ENCODE measurements at regions not wholly inside any gene's neighbourhood (a gene's known extent, or its start where the extent isn't known, plus 50 kb on each side); places are given as distances from the start of the nearest gene placed in this dataset.

GRCh38 chr5:165149431-165149830, 1644.0 kb downstream of the MAT2B start:
- no peak for ATAC-seq
- no peak for TF ChIP-seq ZNF8 (CRISPR knock-in tag; IDR thresholded peaks at IDR 0.05)
- no peak for TF ChIP-seq PATZ1 (CRISPR knock-in tag; IDR thresholded peaks at IDR 0.05; ENCODE audit: borderline replicate concordance)
- TF ChIP-seq POU6F1 (CRISPR knock-in tag; IDR thresholded peaks at IDR 0.05; ENCODE audit: borderline replicate concordance, low read depth), result no peak
- no peak for TF ChIP-seq ZNF70 (CRISPR knock-in tag; IDR thresholded peaks at IDR 0.05)
- TF ChIP-seq ISL1 (CRISPR knock-in tag; IDR thresholded peaks at IDR 0.05), result no peak
- TF ChIP-seq ZFP3 (CRISPR knock-in tag; IDR thresholded peaks at IDR 0.05), result no peak
- TF ChIP-seq OSR1 (CRISPR knock-in tag; IDR thresholded peaks at IDR 0.05), result no peak
- no peak for TF ChIP-seq CSDC2 (CRISPR knock-in tag; IDR thresholded peaks at IDR 0.05)
- no peak for TF ChIP-seq ZNF565 (CRISPR knock-in tag; conservative IDR thresholded peaks at IDR 0.05; ENCODE audit: low read depth)
- no peak for TF ChIP-seq RARB (CRISPR knock-in tag; IDR thresholded peaks at IDR 0.05)

- TF ChIP-seq PATZ1 (CRISPR knock-in tag; IDR thresholded peaks at IDR 0.05; ENCODE audit: borderline replicate concordance), result no peak
- TF ChIP-seq CSDC2 (CRISPR knock-in tag; IDR thresholded peaks at IDR 0.05), result no peak
- no peak for TF ChIP-seq SNAI2 (CRISPR knock-in tag; IDR thresholded peaks at IDR 0.05)
- no peak for TF ChIP-seq ZFP3 (CRISPR knock-in tag; IDR thresholded peaks at IDR 0.05)
- no peak for TF ChIP-seq ISL1 (CRISPR knock-in tag; IDR thresholded peaks at IDR 0.05)
- TF ChIP-seq ZNF70 (CRISPR knock-in tag; IDR thresholded peaks at IDR 0.05), result no peak
- TF ChIP-seq ZC3H10 (CRISPR knock-in tag; IDR thresholded peaks at IDR 0.05), result no peak
- no peak for TF ChIP-seq CSRNP3 (CRISPR knock-in tag; IDR thresholded peaks at IDR 0.05)
- no peak for TF ChIP-seq POU6F1 (CRISPR knock-in tag; IDR thresholded peaks at IDR 0.05; ENCODE audit: borderline replicate concordance, low read depth)
- TF ChIP-seq CREB5 (CRISPR knock-in tag; IDR thresholded peaks at IDR 0.05; ENCODE audit: low read depth), result no peak
- no peak for TF ChIP-seq ZNF565 (CRISPR knock-in tag; conservative IDR thresholded peaks at IDR 0.05; ENCODE audit: low read depth)
- no peak for TF ChIP-seq TSHZ2 (CRISPR knock-in tag; IDR thresholded peaks at IDR 0.05)
- TF ChIP-seq ESRRG (CRISPR knock-in tag; IDR thresholded peaks at IDR 0.05), result no peak
- no peak for TF ChIP-seq PPARA (CRISPR knock-in tag; IDR thresholded peaks at IDR 0.05; ENCODE audit: borderline replicate concordance)
- ATAC-seq, result no peak
Measured at GRCh38 chr5:165152058-165152457, 1646.6 kb downstream of the MAT2B start.

Data from SK-N-SH treated with all-trans-retinoic acid at 6 μM for 48 hours (cell line).